ENCODE measurements at regions not wholly inside any gene's neighbourhood (a gene's known extent, or its start where the extent isn't known, plus 50 kb on each side); places are given as distances from the start of the nearest gene placed in this dataset.

- TF ChIP-seq, protein P1, sequence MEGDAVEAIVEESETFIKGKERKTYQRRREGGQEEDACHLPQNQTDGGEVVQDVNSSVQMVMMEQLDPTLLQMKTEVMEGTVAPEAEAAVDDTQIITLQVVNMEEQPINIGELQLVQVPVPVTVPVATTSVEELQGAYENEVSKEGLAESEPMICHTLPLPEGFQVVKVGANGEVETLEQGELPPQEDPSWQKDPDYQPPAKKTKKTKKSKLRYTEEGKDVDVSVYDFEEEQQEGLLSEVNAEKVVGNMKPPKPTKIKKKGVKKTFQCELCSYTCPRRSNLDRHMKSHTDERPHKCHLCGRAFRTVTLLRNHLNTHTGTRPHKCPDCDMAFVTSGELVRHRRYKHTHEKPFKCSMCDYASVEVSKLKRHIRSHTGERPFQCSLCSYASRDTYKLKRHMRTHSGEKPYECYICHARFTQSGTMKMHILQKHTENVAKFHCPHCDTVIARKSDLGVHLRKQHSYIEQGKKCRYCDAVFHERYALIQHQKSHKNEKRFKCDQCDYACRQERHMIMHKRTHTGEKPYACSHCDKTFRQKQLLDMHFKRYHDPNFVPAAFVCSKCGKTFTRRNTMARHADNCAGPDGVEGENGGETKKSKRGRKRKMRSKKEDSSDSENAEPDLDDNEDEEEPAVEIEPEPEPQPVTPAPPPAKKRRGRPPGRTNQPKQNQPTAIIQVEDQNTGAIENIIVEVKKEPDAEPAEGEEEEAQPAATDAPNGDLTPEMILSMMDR (conservative IDR thresholded peaks at IDR 0.05; ENCODE audit: low read length), result no peak
- no peak for TF ChIP-seq EZH2phosphoT487 (IDR thresholded peaks at IDR 0.05; ENCODE audit: borderline replicate concordance)
These were observed 84.7 kb upstream of the BARX2 start for GRCh38 chr11:129290966-129291365.
